Activated CD8-positive, alpha-beta memory T cell treated with anti-CD3 and anti-CD28 coated beads for 4 hours (primary cell): ENCODE measurements at regions not wholly inside any gene's neighbourhood (a gene's known extent, or its start where the extent isn't known, plus 50 kb on each side); places are given as distances from the start of the nearest gene placed in this dataset.

Experiments
- DNase-seq, 2 donors: peaks; one replicate each; pipeline ENCODE4 v3.0.0-alpha.2; 2020; ENCODE audit warnings: low read depth in 2 of 2

GRCh38 chr5:34533582-34534522, 122.3 kb upstream of the RAI14 start:
- DNase-seq: no peak

GRCh38 chr5:34534523-34535103, 121.5 kb upstream of the RAI14 start:
- DNase-seq: no peak

- no peak for DNase-seq
These were observed 120.7 kb upstream of the RAI14 start for GRCh38 chr5:34535433-34535832.

GRCh38 chr5:34535944-34536623, 120.0 kb upstream of the RAI14 start:
- DNase-seq: no peak

GRCh38 chr5:34536699-34537098, 119.4 kb upstream of the RAI14 start:
- DNase-seq: no peak

GRCh38 chr5:34538026-34538672, 118.0 kb upstream of the RAI14 start:
- DNase-seq: no peak

GRCh38 chr5:34539183-34539582, 116.9 kb upstream of the RAI14 start:
- no peak for DNase-seq

GRCh38 chr5:34541067-34541466, 115.1 kb upstream of the RAI14 start:
- no peak for DNase-seq

- no peak for DNase-seq
These were observed 113.3 kb upstream of the RAI14 start for GRCh38 chr5:34542818-34543217.

- DNase-seq: no peak
These were observed 112.4 kb upstream of the RAI14 start for GRCh38 chr5:34543687-34544086.

- no peak for DNase-seq
These were observed 111.7 kb upstream of the RAI14 start for GRCh38 chr5:34544403-34544802.

GRCh38 chr5:34545164-34545563, 111.0 kb upstream of the RAI14 start:
- no peak for DNase-seq

GRCh38 chr5:34545626-34546025, 110.5 kb upstream of the RAI14 start:
- no peak for DNase-seq

- no peak for DNase-seq
These were observed 108.6 kb upstream of the RAI14 start for GRCh38 chr5:34547300-34548085.

GRCh38 chr5:34548086-34548403, 108.1 kb upstream of the RAI14 start:
- DNase-seq: no peak

- DNase-seq: no peak
These were observed 105.9 kb upstream of the RAI14 start for GRCh38 chr5:34550247-34550646.

GRCh38 chr5:34550964-34551363, 105.2 kb upstream of the RAI14 start:
- no peak for DNase-seq

- DNase-seq: no peak
These were observed 104.2 kb upstream of the RAI14 start for GRCh38 chr5:34551911-34552433.

- no peak for DNase-seq
These were observed 103.4 kb upstream of the RAI14 start for GRCh38 chr5:34552686-34553085.

- no peak for DNase-seq
These were observed 102.5 kb upstream of the RAI14 start for GRCh38 chr5:34553581-34553980.

GRCh38 chr5:34554641-34555040, 101.5 kb upstream of the RAI14 start:
- DNase-seq: no peak
